Transverse colon (tissue), 4 donors: ENCODE measurements at regions not wholly inside any gene's neighbourhood (a gene's known extent, or its start where the extent isn't known, plus 50 kb on each side); places are given as distances from the start of the nearest gene placed in this dataset.

Experiments used
- CTCF ChIP-seq, 5 experiments: fragments of 200-600 bp in 3 of 5; fragments of 450-650 bp in 2 of 5; sonication (generic) in 3 of 5; IDR thresholded peaks; 1 replicate in 2 of 5; 2 replicates in 3 of 5; pipeline ENCODE4 v1.5.1; 2016 to 2017; ENCODE audit warnings: antibody characterized with exemption in 5 of 5, inconsistent platforms in 3 of 5, mild to moderate bottlenecking in 2 of 5, moderate library complexity in 1 of 5
- POLR2A ChIP-seq: fragments of 450-650 bp; IDR thresholded peaks from one replicate; pipeline ENCODE4 v1.6.1; 2016; ENCODE audit warnings: antibody characterized with exemption, mild to moderate bottlenecking, moderate library complexity
- POLR2AphosphoS5 ChIP-seq, 3 donors: sonication (generic); formaldehyde crosslinking; IDR thresholded peaks; one replicate each; pipeline ENCODE4 v1.6.1; 2016; ENCODE audit warnings: antibody characterized with exemption in 3 of 3

GRCh38 chr5:17103461-17103860 lies 114.0 kb upstream of the BASP1 start:
- TF ChIP-seq CTCF (IDR thresholded peaks at IDR 0.05) (no peak), POLR2A (no peak), POLR2AphosphoS5 (IDR thresholded peaks at IDR 0.05) (no peak)
